ENCODE measurements at regions not wholly inside any gene's neighbourhood (a gene's known extent, or its start where the extent isn't known, plus 50 kb on each side); places are given as distances from the start of the nearest gene placed in this dataset.

GRCh38 chr1:101739826-101740330, 256.8 kb downstream of the OLFM3 start:
- H3K9me3 Mint-ChIP-seq = no peaks in the 10 kb centered on the region
- no peaks in the 10 kb centered on the region for H3K27me3 Mint-ChIP-seq
- H3K4me3 Mint-ChIP-seq = no peak overlapping the region
- no peak overlapping the region for H3K27ac Mint-ChIP-seq
- no peak for DNase-seq
- no peaks in the 10 kb centered on the region for H3K4me1 Mint-ChIP-seq
- no peak for ATAC-seq

DNA sequence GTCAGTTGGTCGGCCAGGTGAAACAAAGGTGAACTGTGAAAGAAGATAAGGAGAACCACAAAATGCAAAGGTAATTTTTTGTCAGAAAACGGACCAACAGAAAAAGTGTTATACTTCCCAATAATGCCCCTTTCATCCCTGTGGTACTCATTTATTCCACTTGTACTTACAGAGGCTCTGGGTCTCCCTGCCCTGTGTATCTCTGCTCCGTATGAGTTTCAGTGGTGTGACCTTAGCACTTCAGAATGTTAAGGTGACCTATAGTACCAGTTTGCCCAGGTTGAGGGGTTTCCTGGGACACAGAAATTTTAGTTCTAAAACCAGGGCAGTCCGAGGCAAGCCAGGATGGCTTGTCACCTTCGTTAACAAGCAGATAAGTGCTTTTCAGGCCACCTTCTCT, 254.8 kb downstream of the OLFM3 start:
- Mint-ChIP-seq H3K4me3 (no peak overlapping the region), H3K27me3 (no peaks in the 10 kb centered on the region), H3K27ac (no peak overlapping the region)

GRCh38 chr1:101742509-101742908, 254.2 kb downstream of the OLFM3 start:
- ATAC-seq = no peak
- no peak for DNase-seq
- Mint-ChIP-seq H3K27ac (no peak overlapping the region), H3K27me3 (no peaks in the 10 kb centered on the region), H3K9me3 (no peaks in the 10 kb centered on the region), H3K4me1 (no peaks in the 10 kb centered on the region), H3K4me3 (no peak overlapping the region)

More for the DNA sequence above, 254.8 kb downstream of the OLFM3 start:
- no peak for DNase-seq
- H3K9me3 Mint-ChIP-seq = no peaks in the 10 kb centered on the region
- no peak for ATAC-seq
- H3K4me1 Mint-ChIP-seq = no peaks in the 10 kb centered on the region

GRCh38 chr1:101745551-101746270, 251.0 kb downstream of the OLFM3 start:
- ATAC-seq = no peak
- no peaks in the 10 kb centered on the region for H3K9me3 Mint-ChIP-seq
- H3K27ac Mint-ChIP-seq = peak overlapping the region in 1 of 2 donors; percentile 11
- no peak overlapping the region for H3K4me3 Mint-ChIP-seq
- DNase-seq = no peak
- no peaks in the 10 kb centered on the region for H3K27me3 Mint-ChIP-seq
- no peaks in the 10 kb centered on the region for H3K4me1 Mint-ChIP-seq

- Mint-ChIP-seq H3K27ac (no peak overlapping the region), H3K4me1 (no peaks in the 10 kb centered on the region), H3K4me3 (no peak overlapping the region), H3K27me3 (no peaks in the 10 kb centered on the region), H3K9me3 (no peaks in the 10 kb centered on the region)
- ATAC-seq = no peak
- DNase-seq = no peak
These were observed 248.6 kb downstream of the OLFM3 start for GRCh38 chr1:101748077-101748476.

Data from stimulated activated naive CD8-positive, alpha-beta T cell treated with anti-CD3 and anti-CD28 coated beads, Interleukin-15, amount 100 ng/mL, for 72 hours (primary cell).